Stimulated activated CD4-positive, alpha-beta T cell treated with anti-CD3 and anti-CD28 coated beads, TNF-alpha, amount 100 ng/mL, for 24 hours (primary cell): ENCODE measurements at regions not wholly inside any gene's neighbourhood (a gene's known extent, or its start where the extent isn't known, plus 50 kb on each side); places are given as distances from the start of the nearest gene placed in this dataset.

Experiments
- DNase-seq, 3 experiments: peaks; one replicate each; pipeline ENCODE4 v3.0.0-alpha.2; 2020; ENCODE audit warnings: low read depth in 3 of 3

DNA sequence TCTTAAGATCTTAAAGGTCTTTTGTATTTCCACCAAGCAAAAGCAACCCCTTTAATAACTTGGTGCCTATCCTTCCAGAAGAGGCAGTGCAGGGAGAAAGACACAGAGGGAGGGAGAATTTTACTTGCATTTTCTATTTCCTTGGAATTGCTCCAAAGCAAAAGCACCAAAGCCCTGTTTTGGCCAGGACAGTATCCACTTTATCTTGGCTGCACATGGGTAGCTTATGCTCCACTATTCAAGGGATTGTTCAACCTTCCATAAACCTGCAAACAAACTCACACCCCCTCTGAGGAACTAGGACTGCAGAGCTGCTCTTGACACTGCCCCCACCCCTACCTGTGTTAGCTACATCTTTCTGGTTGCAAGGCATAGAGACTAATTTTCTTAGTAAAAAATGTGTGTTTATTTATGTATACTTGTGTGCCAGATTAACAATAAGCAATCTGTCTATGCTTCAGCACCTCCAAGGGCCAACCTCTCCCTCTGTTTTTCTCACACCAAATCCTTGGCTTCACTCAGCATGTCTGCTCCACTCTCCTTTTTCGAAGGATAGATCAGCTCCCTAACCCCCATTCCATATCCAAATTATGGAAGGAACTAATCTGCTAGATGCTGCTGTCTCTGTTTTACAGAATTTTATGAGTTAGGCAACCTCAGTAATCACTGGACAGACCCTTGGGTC is 68.1 kb upstream of the KLF12 start:
- no peak for DNase-seq

DNA sequence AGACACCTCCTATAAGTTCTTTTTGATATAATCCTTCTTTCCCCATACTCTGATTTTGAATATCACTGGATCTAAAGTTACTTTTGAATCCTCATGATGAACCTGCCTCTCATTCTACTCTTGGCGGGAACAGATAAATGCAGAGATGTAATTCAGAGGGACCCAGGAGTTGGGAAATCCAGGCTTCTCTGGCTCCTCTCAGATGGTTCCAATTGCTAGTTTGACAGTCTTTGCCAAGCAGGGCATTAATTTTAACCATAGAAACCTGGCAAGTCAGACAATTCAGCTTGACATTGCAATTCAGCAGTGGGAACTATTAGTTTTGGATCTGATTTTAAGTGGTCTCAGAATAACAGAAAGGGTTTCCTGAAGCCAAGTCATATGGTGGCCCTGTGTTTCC is 67.3 kb upstream of the KLF12 start:
- no peak for DNase-seq

DNA sequence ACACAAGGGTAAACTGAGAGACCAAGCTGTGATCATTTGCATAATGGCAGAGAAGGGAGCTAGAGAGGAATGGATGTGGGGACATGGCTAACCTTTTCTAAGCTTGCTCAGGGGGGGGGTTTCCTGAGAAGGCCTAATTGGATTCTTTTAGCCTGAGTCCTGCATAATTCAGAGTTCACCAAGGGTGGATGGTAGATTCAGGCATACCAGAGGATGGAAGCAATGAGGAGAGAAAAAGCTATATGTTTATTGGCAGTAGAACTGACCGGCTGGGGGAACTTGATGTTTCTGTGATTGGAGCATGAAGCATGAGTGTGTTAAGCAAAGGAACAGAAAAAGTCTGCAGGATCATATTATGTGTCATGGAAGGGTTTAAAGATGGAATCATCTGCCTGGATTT is 65.9 kb upstream of the KLF12 start:
- DNase-seq: no peak

DNA sequence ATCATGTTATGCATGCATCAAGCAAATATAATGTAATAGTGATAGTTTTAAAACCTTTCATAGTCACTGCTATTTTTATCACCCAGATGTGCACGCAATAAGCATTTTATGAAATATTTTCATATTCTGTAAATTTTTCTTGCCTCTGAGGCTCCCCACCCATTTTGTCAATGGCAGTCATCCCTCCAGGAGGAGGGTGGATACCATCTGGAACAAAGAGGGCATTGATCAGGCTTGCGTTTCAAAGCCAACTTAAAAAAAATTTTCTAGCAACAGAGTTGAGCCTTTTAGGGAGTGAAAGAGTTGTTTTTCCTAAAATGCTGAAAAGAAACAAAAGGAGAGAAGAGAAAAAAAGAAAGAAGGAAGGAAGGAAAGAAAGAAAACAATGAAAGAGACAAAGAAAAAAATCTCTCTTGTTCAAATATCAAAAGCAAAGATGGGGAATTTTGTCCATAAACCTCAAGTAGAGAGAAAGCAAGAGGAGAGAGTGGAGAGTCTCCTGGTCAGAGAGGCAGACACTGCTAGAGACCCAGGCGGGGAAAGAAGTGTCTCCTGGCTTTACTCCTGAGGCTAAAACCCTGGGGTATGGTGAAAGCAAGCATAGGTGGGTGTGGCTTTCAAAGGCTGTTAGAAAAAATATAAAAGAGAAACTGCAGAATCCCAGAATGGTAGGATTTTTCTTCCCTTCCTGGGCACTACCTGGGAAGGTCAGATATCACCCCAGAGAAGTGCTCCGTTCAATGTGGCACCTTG is 63.6 kb upstream of the KLF12 start:
- DNase-seq: no peak

DNA sequence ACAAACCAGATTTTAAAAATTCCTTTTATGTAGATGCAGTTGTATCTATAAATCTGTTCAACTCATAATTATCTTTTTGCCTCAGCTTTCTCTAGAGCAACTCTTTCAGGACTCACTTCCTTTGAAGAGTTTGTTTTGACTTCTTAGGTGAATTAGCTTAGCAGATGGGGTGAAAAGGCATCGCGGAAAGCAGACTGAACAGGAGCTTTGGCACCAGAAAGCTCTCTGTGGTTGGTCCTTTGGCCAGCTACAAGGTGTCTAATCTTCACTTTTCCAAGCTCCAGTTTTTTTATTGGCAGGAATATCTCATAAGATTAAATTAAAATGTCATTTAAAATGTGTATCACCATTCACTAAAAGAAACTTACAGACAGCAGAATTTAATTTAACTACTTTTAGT is 60.6 kb upstream of the KLF12 start:
- no peak for DNase-seq

DNA sequence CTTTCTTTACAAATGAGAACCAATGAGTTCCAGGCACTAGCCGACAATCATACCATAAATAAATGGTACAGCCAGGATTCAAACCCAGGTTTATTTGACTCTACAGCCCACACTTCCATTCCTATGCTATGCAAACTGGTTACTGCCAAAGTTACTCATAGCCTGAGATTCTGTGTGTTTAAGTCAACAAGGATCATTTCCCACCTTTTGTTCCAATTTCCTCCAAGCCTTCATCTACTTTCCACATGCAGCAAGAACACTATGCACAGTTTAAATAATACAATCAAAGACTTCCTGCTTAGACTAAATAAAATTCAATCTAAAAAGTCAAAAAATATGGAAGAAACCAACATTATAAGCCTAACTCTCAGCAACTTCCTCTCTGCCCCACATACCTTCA is 59.2 kb upstream of the KLF12 start:
- DNase-seq: no peak

DNA sequence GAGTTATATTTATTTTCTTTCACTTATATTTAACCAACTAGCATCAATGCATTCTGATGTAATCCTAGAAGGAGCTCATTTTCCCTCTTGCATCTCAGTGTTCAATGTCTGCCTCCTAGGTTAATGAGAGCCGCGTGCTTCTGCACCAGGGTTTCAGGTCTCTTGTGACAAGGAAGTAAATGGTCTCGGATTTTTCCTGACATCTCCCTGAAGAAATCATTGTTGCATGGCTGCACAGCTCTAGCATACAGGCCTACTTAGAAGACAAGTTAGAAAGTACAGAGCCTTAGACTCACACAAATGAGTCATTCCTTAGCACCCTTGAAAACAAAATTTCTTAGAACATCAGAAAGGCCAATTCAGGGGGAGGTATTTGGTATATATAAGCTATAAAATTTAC is 57.2 kb upstream of the KLF12 start:
- no peak for DNase-seq

DNA sequence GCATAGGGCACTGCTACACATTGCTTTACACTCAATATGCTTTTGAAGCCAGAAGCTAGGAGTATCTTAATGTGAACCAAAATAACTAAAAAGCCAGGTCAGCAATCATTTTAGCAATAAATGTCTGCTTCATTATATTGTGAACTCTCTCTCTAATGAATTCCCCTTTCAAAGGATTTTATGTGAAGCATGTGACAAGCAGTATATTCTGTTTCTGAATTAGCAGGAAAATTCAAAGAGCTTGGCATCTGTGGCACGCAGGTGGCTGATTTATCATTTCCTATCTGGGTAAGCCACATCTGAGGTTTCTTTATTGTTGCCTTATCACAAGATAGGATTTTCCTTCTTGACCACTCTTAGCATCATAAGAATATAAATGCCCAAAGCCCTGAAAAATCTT is 56.8 kb upstream of the KLF12 start:
- DNase-seq: no peak

DNA sequence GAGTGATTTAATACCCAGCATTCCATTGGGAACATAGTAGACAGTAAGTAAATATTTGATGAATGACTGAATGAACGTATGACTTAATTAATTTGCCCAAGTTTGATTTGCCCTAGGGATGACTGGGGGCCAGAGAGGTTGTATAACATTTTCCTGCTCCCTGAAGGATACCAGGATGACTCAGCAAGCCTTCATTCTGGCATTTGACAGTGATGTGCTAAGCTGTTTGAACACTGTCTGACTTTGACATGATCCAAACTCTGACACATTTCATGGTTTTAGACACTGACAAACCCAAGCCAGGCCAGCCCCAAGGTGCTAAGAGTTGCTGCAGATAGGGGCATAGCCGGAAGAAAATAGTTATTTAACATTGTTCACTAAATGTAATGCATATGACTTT is 53.4 kb upstream of the KLF12 start:
- DNase-seq: no peak

DNA sequence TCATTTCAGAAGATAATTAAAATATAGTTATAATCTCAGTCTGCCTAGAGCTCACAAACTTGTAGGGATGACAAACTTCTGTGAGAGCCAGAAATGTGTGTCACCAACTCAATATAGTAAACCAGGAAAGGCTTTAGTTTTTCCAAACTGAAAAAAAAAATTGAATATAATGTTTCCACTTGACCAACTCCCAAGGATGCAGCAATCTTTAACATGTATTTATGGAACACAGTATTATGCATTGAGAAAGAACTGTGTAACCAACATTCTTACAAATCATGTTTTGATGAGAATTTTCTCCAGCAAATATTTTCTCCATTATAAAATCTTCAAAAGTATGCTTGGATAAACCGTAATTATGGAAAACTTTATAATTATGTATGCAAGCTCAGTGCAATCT is 50.1 kb upstream of the KLF12 start:
- no peak for DNase-seq
